GM21576 (cell line): ENCODE measurements at regions not wholly inside any gene's neighbourhood (a gene's known extent, or its start where the extent isn't known, plus 50 kb on each side); places are given as distances from the start of the nearest gene placed in this dataset.

Source experiments
- ATAC-seq: cut with Tn5 transposase; IDR thresholded peaks from one replicate; pipeline ENCODE4 v1.9.1; 2021; ENCODE audit warnings: mild to moderate bottlenecking, moderate library complexity; ENCODE audit not compliant: unreplicated experiment

- no peak for ATAC-seq
Observed at GRCh38 chr15:39226169-39226937, 354.5 kb upstream of the THBS1 start.

- ATAC-seq: no peak
Observed at GRCh38 chr15:39227001-39227400, 353.9 kb upstream of the THBS1 start.

GRCh38 chr15:39228889-39229288 lies 352.0 kb upstream of the THBS1 start:
- no peak for ATAC-seq

DNA sequence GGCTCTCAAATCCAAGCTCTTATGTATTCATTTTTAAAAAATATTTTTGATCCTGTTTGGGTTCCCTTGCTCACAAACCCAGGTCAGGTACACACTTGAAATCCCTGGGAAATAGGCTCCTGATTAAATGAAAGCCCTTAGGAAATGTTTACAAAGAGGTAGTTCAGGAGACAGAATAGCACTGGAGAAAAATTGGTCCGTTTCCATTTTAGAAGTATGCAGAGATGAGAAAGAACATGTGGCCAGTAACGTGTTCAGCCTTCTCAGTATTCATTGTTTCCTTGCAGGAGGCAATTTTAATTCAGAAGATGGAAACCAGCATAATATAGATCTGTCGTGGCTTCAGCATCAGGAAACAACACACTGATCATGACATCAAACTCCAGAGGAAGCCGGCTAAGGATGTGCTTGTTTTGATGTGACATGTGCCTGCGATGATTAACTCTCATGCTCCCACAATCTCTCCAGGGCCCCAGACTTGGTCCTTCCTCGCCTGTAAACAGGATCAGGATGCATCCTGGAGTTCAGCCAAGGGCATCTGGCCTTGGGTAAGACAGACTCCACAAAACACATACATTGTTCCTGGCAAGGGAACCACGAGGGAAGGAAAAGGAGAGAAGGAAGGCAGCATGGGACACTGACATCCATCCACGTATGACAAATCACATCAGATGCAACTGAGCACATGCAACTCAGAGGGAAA lies 350.5 kb upstream of the THBS1 start:
- no peak for ATAC-seq

- ATAC-seq: no peak
Observed at GRCh38 chr15:39230908-39231285, 350.0 kb upstream of the THBS1 start.

GRCh38 chr15:39232512-39232911 lies 348.4 kb upstream of the THBS1 start:
- ATAC-seq: no peak

DNA sequence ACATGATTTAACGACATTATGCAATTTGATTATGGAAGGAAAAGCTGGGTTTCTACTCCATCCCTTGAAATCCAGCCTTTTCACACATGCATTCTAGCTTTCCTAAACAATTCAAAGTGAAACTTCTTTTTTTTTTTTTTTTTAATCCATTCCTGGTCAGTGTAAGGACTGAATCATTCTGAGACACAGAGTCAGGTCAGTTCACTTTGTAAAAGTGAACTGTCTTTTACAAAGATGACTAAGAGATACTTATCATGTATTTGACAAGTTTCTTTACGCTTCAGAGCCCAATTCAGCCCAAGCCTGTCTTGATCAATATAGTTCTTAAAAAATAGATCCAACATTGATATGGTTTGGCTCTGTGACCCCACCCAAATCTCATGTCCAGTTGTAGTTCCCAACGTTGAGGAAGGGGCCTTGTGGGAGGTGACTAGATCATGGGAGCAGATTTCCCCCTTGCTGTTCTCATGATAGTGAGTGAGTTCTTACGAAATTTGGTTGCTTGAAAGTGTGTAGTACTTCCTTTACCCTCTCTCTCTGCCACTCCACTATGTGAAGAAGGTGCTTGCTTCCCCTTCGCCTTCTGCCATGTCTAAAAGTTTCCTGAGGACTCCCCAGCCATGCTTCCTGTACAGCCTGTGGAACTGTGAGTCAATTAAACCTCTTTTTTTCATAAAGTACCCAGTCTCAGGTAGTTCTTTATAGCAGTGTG lies 345.6 kb upstream of the THBS1 start:
- no peak for ATAC-seq

DNA sequence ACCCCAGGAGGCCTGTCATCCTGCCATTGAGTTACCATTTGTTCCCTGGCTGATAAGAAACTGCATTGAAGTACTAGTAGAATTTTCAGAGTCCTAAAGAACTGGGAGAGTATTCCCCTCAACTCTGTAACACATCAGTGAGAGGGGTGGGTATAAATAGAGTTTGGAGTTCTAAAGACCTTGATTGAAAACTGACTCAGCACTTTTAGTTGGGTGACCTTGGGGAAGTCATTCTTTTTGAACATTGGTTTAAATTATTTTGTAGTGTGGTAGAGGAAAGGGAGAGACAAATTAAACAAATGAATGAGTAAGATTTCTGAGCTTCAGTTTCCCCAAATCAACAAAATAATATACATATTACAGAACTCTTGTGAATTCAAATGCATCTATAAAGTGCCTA lies 344.5 kb upstream of the THBS1 start:
- ATAC-seq: no peak

DNA sequence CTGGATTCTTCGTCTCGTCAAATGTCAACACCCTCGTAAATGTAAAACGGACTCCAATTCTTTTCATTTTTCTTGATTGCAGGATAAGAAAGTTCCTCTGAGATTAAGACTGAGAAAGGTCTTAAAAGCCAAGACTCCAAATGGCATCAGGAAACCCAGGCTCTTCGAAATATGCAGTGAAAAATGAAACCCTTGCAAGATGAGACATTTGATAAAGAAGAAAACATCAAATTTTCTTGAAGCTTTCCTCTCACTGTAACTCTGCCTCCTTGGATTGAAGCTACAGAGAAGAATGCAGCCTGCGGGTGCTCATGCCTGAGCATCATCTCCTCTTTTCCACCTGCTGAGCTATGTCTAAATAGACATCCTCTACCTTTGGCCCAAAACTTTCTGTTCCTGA lies 342.4 kb upstream of the THBS1 start:
- ATAC-seq: no peak

GRCh38 chr15:39239562-39239961 lies 341.3 kb upstream of the THBS1 start:
- no peak for ATAC-seq

DNA sequence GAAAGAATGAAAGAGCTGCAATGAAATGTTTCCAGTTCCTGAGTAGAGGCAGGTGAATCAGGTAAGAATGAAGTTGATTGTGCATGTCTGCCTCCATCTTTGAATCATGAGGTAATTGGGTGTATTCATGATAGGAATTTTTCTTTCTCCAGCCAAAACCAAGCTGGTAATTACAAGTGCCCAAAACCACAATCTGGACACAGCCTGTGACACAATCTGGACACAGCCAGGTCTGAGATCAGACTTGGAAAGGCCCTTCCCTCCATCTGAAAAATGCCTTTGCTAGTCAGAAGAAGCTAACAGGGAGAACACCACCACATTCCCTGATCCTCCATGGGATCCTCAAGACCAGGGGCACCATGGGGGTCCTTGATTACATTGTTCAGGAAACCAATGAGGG lies 338.5 kb upstream of the THBS1 start:
- no peak for ATAC-seq

DNA sequence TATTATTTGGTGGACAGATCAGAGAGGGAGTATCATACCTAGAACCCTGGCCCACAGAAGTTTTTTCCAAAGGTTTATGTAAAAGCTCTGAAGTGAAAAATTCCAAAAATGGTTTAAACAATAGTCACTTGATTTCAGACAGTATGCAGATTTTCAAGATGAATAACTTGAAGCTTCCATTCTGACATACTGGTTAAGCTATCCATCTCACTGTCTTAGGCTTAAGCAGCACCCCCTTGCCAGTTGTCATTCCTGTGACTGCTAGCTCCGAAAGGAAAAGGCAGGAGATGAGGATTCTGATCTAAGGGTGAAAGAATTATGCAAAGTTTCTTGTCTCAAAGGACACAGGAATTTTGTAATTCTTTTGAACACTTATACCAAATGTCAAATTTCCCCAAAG lies 337.5 kb upstream of the THBS1 start:
- no peak for ATAC-seq

GRCh38 chr15:39244776-39245175 lies 336.1 kb upstream of the THBS1 start:
- ATAC-seq: no peak

DNA sequence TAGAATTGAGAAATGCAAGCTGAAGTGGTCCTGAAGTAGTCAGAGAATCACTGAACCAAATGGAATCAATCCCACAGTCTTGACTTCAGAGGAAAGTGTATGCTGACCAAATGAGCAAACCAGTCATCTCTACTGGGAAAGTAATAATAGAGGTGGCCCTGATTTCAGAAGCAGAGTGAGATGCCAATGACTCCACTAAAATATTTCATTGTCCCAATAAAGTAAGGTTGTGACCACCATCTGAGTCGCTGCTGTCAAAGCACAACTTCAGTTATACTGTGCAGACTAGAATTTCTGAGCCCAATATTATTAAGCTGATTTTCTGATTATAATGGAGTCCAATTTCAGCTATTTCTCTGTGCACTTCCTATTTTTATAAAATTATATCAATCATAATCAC lies 334.4 kb upstream of the THBS1 start:
- no peak for ATAC-seq

GRCh38 chr15:39247574-39247973 lies 333.3 kb upstream of the THBS1 start:
- ATAC-seq: no peak

DNA sequence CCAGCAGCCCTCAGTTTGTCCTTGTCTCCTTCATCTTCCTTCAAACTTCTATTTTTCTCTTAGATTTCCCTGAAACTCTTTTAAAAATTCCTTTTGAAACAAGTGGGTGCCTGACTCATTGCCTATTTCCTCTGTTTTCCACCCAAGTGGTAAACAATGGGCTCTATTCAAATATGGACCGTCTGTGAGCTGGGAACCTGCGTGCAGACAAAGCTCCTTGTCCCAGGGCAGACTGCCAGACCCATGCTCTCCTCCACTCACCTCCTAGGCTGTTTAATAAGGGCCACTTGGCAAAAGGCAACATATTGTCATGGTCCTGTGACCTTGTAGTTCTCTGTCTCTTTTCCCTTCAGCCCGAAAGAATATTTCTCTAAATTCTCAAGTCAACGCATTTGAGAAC lies 332.7 kb upstream of the THBS1 start:
- no peak for ATAC-seq

DNA sequence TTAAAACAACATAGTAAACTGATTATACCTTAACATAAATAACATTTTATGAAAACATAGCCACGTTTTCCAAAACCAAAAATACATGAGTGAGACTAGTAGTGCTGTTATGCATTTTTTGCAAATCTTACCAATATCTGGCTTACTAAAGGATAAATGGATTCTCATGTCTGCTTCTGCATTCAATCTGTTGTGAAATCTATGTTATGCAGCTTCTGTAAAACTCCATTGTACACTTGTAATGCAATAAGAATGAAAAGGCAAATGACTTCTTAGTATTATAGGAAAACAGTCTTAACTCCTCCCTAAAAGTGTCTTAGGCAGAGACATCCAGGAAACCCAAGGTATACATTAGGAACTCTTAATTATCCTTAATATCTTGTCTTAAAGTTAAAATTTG lies 330.9 kb upstream of the THBS1 start:
- ATAC-seq: no peak

DNA sequence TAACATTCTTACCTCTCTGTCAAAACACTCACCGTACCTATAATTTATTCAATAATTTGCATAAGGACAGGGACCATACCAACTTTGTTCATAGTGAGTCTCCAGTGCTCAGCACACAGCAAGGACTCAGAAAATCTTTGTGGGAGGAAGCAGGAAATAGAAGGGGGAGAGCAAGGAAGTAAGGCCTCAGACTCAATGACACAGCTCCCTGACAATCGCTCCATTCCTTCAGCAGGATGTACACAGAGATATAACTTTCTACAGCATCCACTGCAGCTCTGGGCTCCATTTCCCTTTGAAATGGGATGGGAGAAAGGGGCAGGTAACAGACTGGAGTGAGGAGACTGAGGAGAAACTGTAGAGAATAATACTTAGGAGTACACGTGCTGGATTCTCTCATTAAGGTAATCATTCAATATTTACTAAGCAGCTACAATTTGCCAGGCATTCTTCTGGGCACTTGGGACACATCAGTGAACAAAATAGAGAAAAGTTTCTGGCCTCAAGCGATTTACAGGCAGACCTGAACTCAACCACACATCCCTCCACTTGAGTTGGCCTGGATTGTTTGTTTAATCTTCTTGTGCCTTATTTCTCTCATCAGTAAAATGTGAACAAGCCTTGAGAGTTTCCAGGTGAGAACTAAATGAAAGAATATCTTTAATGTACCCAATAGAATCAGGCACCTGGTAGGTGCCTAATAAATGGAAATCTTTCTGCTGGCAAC lies 330.3 kb upstream of the THBS1 start:
- no peak for ATAC-seq

- no peak for ATAC-seq
Observed at GRCh38 chr15:39251413-39252133, 329.3 kb upstream of the THBS1 start.

GRCh38 chr15:39252134-39252470 lies 328.8 kb upstream of the THBS1 start:
- no peak for ATAC-seq

DNA sequence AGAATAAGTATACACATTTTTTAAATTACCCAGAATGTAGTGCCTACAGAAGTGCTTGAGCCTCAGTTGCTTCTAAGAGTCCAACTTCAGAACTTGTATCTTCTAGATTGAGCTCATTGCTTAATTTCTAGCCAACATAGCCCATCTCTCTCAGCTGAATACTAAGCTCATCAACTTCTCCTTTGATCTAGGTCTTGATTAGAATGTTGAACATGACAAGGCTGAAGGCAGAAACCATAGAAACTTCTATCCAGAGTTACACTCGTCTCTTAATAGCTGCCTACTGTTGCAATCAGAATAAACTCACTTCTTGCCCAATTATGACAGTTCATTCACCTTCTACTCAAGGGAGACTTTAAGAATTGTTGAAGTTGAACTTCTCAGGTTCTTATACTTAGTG lies 327.3 kb upstream of the THBS1 start:
- ATAC-seq: no peak
